ENCODE measurements at regions not wholly inside any gene's neighbourhood (a gene's known extent, or its start where the extent isn't known, plus 50 kb on each side); places are given as distances from the start of the nearest gene placed in this dataset.

DNA sequence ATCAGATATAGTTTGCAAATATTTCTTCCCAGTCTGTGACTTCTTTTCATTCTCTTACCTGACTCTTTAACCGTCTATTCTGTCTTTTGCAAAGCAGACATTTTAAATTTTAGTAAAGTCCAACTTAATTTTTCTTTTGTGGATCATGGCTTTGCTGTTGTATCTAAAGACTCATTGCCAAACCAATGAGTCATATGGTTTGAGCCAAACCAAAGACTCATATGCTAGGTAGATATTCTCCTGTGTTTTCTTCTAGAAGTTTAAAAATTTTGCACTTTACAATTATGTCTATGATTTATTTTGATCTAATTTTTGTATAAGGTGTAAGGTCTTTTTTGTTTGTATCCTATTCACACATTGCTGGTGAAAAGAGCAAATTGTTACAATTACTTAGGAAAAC lies 446.8 kb downstream of the ANKRD50 start:
- TF ChIP-seq TEAD4 (IDR thresholded peaks at IDR 0.05; ENCODE audit: borderline replicate concordance, insufficient read depth) (no peak), FOSL2 (IDR thresholded peaks at IDR 0.05; ENCODE audit: borderline replicate concordance, low read depth) (peak; percentile 23; the same call in 1 of the 2 replicates)
- Histone ChIP-seq H2AFZ (ENCODE audit: low read depth) (no peak overlapping the region), H4K20me1 (ENCODE audit: insufficient read depth) (no peaks in the 10 kb centered on the region), H3K27ac (ENCODE audit: low read depth in 2 of 2, low read length in 1 of 2) (no peak overlapping the region; a peak in 1 of 4 replicates), H3K4me1 (ENCODE audit: control insufficient read depth in 1 of 2, insufficient read depth in 2 of 2, low read depth in 1 of 2, low read length in 1 of 2) (no peaks in the 10 kb centered on the region), H3K9me3 (no peaks in the 10 kb centered on the region), H3K79me2 (ENCODE audit: insufficient read depth) (no peaks in the 10 kb centered on the region), H3K4me2 (no peak overlapping the region), H3K9ac (no peak overlapping the region), H3K4me3 (ENCODE audit: low read depth in 2 of 2, low read length in 1 of 2) (no peak overlapping the region), H3K9me2 (no peaks in the 10 kb centered on the region), H3K27me3 (ENCODE audit: insufficient read depth) (no peaks in the 10 kb centered on the region), H3F3A (replicated peaks; ENCODE audit: insufficient read depth) (no peaks in the 10 kb centered on the region), H3K36me3 (replicated peaks in 1 of 2; ENCODE audit: control insufficient read depth in 1 of 2, insufficient read depth in 2 of 2, low read length in 1 of 2) (no peaks in the 10 kb centered on the region)
- ChIA-PET CTCF (interaction anchor here (0.6 to 0.9 kb wide), 2 partner anchors 154 to 855 kb away, joined by 3 read pairs; no protein-coding TSS in a partner anchor), POLR2A (no interaction called here)
- no peak for DNase-seq
- WGBS (ENCODE audit: low lambda C conversion rate) = 81% methylated on average over 1 of the region's 1 CpG

DNA sequence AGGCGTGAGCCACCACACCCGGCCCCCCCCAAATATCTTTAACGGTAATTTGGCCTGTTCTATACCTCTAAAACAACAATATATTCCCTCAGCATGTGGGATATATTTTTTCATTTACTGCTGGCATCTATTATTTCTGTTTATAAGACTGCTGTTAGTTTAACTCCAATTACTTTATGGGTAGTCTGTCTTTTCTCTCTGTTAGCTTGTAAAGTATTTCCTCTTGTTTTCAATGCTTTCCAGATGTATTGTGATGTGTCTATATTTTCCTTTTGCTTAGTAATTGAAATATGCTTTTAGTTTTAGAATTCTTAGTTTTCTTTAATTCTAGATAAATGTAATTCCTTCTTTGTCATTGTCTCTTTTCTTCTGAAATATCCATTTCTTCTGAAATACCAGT lies 445.8 kb downstream of the ANKRD50 start:
- no peaks in the 10 kb centered on the region for H3K36me3 ChIP-seq (replicated peaks in 1 of 2; ENCODE audit: control insufficient read depth in 1 of 2, insufficient read depth in 2 of 2, low read length in 1 of 2)
- no peaks in the 10 kb centered on the region for H3K27me3 ChIP-seq (ENCODE audit: insufficient read depth)
- H3K27ac ChIP-seq (ENCODE audit: low read depth in 2 of 2, low read length in 1 of 2) = peak overlapping the region in 1 of 2 experiments; percentile 63; a peak in 1 of 4 replicates
- H3K9ac ChIP-seq = no peak overlapping the region
- H3K4me1 ChIP-seq (ENCODE audit: control insufficient read depth in 1 of 2, insufficient read depth in 2 of 2, low read depth in 1 of 2, low read length in 1 of 2) = no peaks in the 10 kb centered on the region
- ChIA-PET CTCF (no interaction called here), POLR2A (no interaction called here)
- H3K9me3 ChIP-seq = no peaks in the 10 kb centered on the region
- no peaks in the 10 kb centered on the region for H4K20me1 ChIP-seq (ENCODE audit: insufficient read depth)
- TF ChIP-seq TCF12 (IDR thresholded peaks at IDR 0.05) (peak; percentile 75), SMC3 (IDR thresholded peaks at IDR 0.05; ENCODE audit: low read depth, low read length) (no peak), FOXJ3 (CRISPR knock-in tag; IDR thresholded peaks at IDR 0.05) (no peak), POLR2AphosphoS5 (IDR thresholded peaks at IDR 0.05; ENCODE audit: low read depth, low read length) (0 out of 2 replicates have a peak, but pooled peaks have one; percentile 23)
- TF ChIP-seq, protein P1, sequence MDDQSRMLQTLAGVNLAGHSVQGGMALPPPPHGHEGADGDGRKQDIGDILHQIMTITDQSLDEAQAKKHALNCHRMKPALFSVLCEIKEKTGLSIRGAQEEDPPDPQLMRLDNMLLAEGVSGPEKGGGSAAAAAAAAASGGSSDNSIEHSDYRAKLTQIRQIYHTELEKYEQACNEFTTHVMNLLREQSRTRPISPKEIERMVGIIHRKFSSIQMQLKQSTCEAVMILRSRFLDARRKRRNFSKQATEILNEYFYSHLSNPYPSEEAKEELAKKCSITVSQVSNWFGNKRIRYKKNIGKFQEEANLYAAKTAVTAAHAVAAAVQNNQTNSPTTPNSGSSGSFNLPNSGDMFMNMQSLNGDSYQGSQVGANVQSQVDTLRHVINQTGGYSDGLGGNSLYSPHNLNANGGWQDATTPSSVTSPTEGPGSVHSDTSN (IDR thresholded peaks at IDR 0.05) = no peak
- TF ChIP-seq, protein P2, sequence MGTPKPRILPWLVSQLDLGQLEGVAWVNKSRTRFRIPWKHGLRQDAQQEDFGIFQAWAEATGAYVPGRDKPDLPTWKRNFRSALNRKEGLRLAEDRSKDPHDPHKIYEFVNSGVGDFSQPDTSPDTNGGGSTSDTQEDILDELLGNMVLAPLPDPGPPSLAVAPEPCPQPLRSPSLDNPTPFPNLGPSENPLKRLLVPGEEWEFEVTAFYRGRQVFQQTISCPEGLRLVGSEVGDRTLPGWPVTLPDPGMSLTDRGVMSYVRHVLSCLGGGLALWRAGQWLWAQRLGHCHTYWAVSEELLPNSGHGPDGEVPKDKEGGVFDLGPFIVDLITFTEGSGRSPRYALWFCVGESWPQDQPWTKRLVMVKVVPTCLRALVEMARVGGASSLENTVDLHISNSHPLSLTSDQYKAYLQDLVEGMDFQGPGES (IDR thresholded peaks at IDR 0.05; ENCODE audit: low read depth, low read length) = no peak
- H3K4me2 ChIP-seq = no peak overlapping the region
- no peaks in the 10 kb centered on the region for H3K79me2 ChIP-seq (ENCODE audit: insufficient read depth)
- no peak overlapping the region for H2AFZ ChIP-seq (ENCODE audit: low read depth)
- no peak for DNase-seq
- 53% methylated on average over 3 of the region's 3 CpGs for WGBS (ENCODE audit: low lambda C conversion rate)
- H3K4me3 ChIP-seq (ENCODE audit: low read depth in 2 of 2, low read length in 1 of 2) = no peak overlapping the region
- H3F3A ChIP-seq (replicated peaks; ENCODE audit: insufficient read depth) = no peaks in the 10 kb centered on the region
- H3K9me2 ChIP-seq = no peaks in the 10 kb centered on the region

DNA sequence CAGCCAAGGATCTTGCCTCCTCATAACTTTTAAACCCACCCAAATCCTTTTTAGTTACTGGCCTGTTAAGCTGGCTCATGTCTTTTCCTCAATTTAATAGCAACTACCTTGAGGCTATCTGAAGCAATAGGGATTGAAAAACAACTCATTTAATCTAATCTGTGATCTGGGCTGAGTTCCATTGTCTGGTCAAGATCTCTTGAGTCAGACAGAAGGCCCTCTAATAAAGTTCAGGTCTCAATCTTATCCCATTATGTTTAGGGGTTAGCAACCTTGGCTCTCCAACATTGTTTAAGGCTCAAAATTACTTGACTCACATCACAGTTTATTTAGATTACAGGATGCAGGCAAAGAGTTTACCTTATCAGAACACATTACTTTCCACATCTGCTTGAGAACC lies 436.1 kb downstream of the ANKRD50 start:
- TF ChIP-seq POLR2AphosphoS5 (IDR thresholded peaks at IDR 0.05; ENCODE audit: low read depth, low read length) = peak; percentile 69; the same call in 1 of the 2 replicates
- TF ChIP-seq NFIC (IDR thresholded peaks at IDR 0.05; ENCODE audit: borderline replicate concordance) = peak; percentile 16; the same call in 1 of the 2 replicates
- TF ChIP-seq MXI1 (IDR thresholded peaks at IDR 0.05; ENCODE audit: low read depth, low read length) = no peak
- no peak for TF ChIP-seq YY1 (IDR thresholded peaks at IDR 0.05; ENCODE audit: low read depth)
- TF ChIP-seq GABPA (IDR thresholded peaks at IDR 0.05; ENCODE audit: low read depth) = no peak
- 0 out of 2 replicates have a peak, but pooled peaks have one; percentile 49 for TF ChIP-seq FOXM1 (IDR thresholded peaks at IDR 0.05; ENCODE audit: low read depth)
- TF ChIP-seq EP300 (IDR thresholded peaks at IDR 0.05; ENCODE audit: borderline replicate concordance in 1 of 2, low read depth in 1 of 2, low read length in 1 of 2) = peak; percentile 63 to 85; a peak in 3 of 4 replicates
- 0 out of 2 replicates have a peak, but pooled peaks have one; percentile 11 for TF ChIP-seq RCOR1 (IDR thresholded peaks at IDR 0.05; ENCODE audit: low read length)
- no peak for TF ChIP-seq MEF2A (IDR thresholded peaks at IDR 0.05; ENCODE audit: borderline replicate concordance, low read depth)
- TF ChIP-seq TEAD4 (IDR thresholded peaks at IDR 0.05; ENCODE audit: borderline replicate concordance, insufficient read depth) = 0 out of 2 replicates have a peak, but pooled peaks have one; percentile 21
- TF ChIP-seq TCF12 (IDR thresholded peaks at IDR 0.05) = peak; percentile 84
- TF ChIP-seq, protein P1 (IDR thresholded peaks at IDR 0.05) = peak; percentile 55; the same call in 1 of the 2 replicates
- TF ChIP-seq, protein P3, sequence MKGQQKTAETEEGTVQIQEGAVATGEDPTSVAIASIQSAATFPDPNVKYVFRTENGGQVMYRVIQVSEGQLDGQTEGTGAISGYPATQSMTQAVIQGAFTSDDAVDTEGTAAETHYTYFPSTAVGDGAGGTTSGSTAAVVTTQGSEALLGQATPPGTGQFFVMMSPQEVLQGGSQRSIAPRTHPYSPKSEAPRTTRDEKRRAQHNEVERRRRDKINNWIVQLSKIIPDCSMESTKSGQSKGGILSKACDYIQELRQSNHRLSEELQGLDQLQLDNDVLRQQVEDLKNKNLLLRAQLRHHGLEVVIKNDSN (IDR thresholded peaks at IDR 0.05; ENCODE audit: borderline replicate concordance, low read depth) = no peak
- no peak overlapping the region for H3K4me2 ChIP-seq
- no peak overlapping the region for H3K4me3 ChIP-seq (ENCODE audit: low read depth in 2 of 2, low read length in 1 of 2)
- H3K27ac ChIP-seq (ENCODE audit: low read depth in 2 of 2, low read length in 1 of 2) = peak overlapping the region in 1 of 2 experiments; percentile 83; a peak in 2 of 4 replicates
- no peaks in the 10 kb centered on the region for H4K20me1 ChIP-seq (ENCODE audit: insufficient read depth)
- H3K27me3 ChIP-seq (ENCODE audit: insufficient read depth) = no peaks in the 10 kb centered on the region
- no peaks in the 10 kb centered on the region for H3F3A ChIP-seq (replicated peaks; ENCODE audit: insufficient read depth)
- H3K9me2 ChIP-seq = no peaks in the 10 kb centered on the region
- no peaks in the 10 kb centered on the region for H3K9me3 ChIP-seq
- no peaks in the 10 kb centered on the region for H3K79me2 ChIP-seq (ENCODE audit: insufficient read depth)
- DNase-seq = no peak
- H3K9ac ChIP-seq = no peak overlapping the region
- ChIA-PET POLR2A (no interaction called here), CTCF (no interaction called here)
- H2AFZ ChIP-seq (ENCODE audit: low read depth) = no peak overlapping the region
- peaks cover 6 to 19% of the 10 kb centered on the region in 2 experiments; a peak in 3 of 4 replicates for H3K4me1 ChIP-seq (ENCODE audit: control insufficient read depth in 1 of 2, insufficient read depth in 2 of 2, low read depth in 1 of 2, low read length in 1 of 2)
- no peaks in the 10 kb centered on the region for H3K36me3 ChIP-seq (replicated peaks in 1 of 2; ENCODE audit: control insufficient read depth in 1 of 2, insufficient read depth in 2 of 2, low read length in 1 of 2)

Data from SK-N-SH (cell line).